CD14-positive monocyte (primary cell): ENCODE measurements at regions not wholly inside any gene's neighbourhood (a gene's known extent, or its start where the extent isn't known, plus 50 kb on each side); places are given as distances from the start of the nearest gene placed in this dataset.

Source experiments
- DNase-seq, 3 donors: peaks; one replicate each; pipeline ENCODE4 v3.0.0-alpha.2; 2011 to 2022
- H2AFZ ChIP-seq: 2 replicates; pipeline ENCODE4 v1.6.0; 2012; ENCODE audit warnings: mild to moderate bottlenecking, low read depth, low read length, inconsistent platforms; ENCODE audit not compliant: insufficient read depth, poor library complexity, severe bottlenecking
- H3K27ac ChIP-seq, 2 donors: 1 replicate in 1 of 2; 2 replicates in 1 of 2; pipeline ENCODE4 v1.5.1; 2012 to 2013; ENCODE audit warnings: low read length in 2 of 2, control low read depth in 1 of 2, inconsistent platforms in 1 of 2, low read depth in 1 of 2, mild to moderate bottlenecking in 1 of 2
- H3K27me3 ChIP-seq, 2 donors: one replicate each; pipeline versions ENCODE4 v1.6.0 to v1.6.1; 2011 to 2013; ENCODE audit warnings: low read length in 2 of 2; ENCODE audit not compliant: control insufficient read depth in 2 of 2, insufficient read depth in 2 of 2
- H3K36me3 ChIP-seq, 2 donors: replicated peaks in 1 of 2; 1 replicate in 1 of 2; 2 replicates in 1 of 2; pipeline versions ENCODE4 v1.5.1 to v1.6.1; 2012 to 2013; ENCODE audit warnings: low read length in 2 of 2, control low read depth in 1 of 2, inconsistent platforms in 1 of 2, mild to moderate bottlenecking in 1 of 2; ENCODE audit not compliant: insufficient read depth in 2 of 2, control insufficient read depth in 1 of 2
- H3K4me1 ChIP-seq, 2 donors: 1 replicate in 1 of 2; 2 replicates in 1 of 2; pipeline versions ENCODE4 v1.5.1 to v1.6.1; 2012 to 2013; ENCODE audit warnings: low read length in 2 of 2, control low read depth in 1 of 2, inconsistent platforms in 1 of 2, mild to moderate bottlenecking in 1 of 2, moderate library complexity in 1 of 2; ENCODE audit not compliant: insufficient read depth in 2 of 2, control insufficient read depth in 1 of 2
- H3K4me2 ChIP-seq: replicated peaks from 2 replicates; pipeline ENCODE3; 2012; ENCODE audit warnings: low read length, moderate library complexity, mild to moderate bottlenecking; ENCODE audit not compliant: poor library complexity, severe bottlenecking; ENCODE audit errors: extremely low read depth
- H3K4me3 ChIP-seq, 3 experiments: fragments of 200-600 bp in 1 of 3; sonication (generic) in 1 of 3; replicated peaks in 1 of 3; 1 replicate in 2 of 3; 2 replicates in 1 of 3; pipeline ENCODE4 v1.5.1; 2011 to 2013; ENCODE audit warnings: low read length in 3 of 3, mild to moderate bottlenecking in 3 of 3, control low read depth in 2 of 3, low read depth in 2 of 3, inconsistent platforms in 1 of 3, moderate library complexity in 1 of 3
- H3K79me2 ChIP-seq: 2 replicates; pipeline ENCODE4 v1.6.0; 2012; ENCODE audit warnings: mild to moderate bottlenecking, control low read depth, inconsistent platforms, low read length, moderate library complexity; ENCODE audit not compliant: insufficient read depth
- H3K9ac ChIP-seq: 2 replicates; pipeline ENCODE4 v1.6.0; 2017; ENCODE audit warnings: low read length, mild to moderate bottlenecking; ENCODE audit not compliant: insufficient read depth, poor library complexity, severe bottlenecking
- H3K9me3 ChIP-seq, 2 donors: replicated peaks in 1 of 2; 1 replicate in 1 of 2; 2 replicates in 1 of 2; pipeline versions ENCODE4 v1.5.1 to v1.6.1; 2012 to 2013; ENCODE audit warnings: low read length in 2 of 2, control low read depth in 1 of 2; ENCODE audit not compliant: control insufficient read depth in 1 of 2, insufficient read depth in 1 of 2
- H4K20me1 ChIP-seq: 2 replicates; pipeline ENCODE4 v1.6.0; 2012; ENCODE audit warnings: mild to moderate bottlenecking, low read length, control low read depth, moderate library complexity; ENCODE audit not compliant: insufficient read depth
- H3K27ac Mint-ChIP-seq, 7 donors: one replicate each; pipeline ENCODE4 v1.8.0; 2020; ENCODE audit warnings: mild to moderate bottlenecking in 7 of 7, mixed read lengths in 7 of 7, moderate library complexity in 6 of 7, inconsistent platforms in 2 of 7
- H3K27me3 Mint-ChIP-seq, 3 donors: one replicate each; pipeline ENCODE4 v1.8.0; 2021 to 2022; ENCODE audit warnings: low read depth in 3 of 3, mild to moderate bottlenecking in 3 of 3, mixed read lengths in 3 of 3, moderate library complexity in 3 of 3, inconsistent platforms in 1 of 3
- H3K36me3 Mint-ChIP-seq, 2 donors: one replicate each; pipeline ENCODE4 v1.8.0; 2020; ENCODE audit warnings: mixed read lengths in 2 of 2, inconsistent platforms in 1 of 2, mild to moderate bottlenecking in 1 of 2
- H3K4me1 Mint-ChIP-seq: one replicate; pipeline ENCODE4 v1.8.0; 2020; ENCODE audit warnings: mild to moderate bottlenecking, mixed read lengths
- H3K4me3 Mint-ChIP-seq, 2 donors: one replicate each; pipeline ENCODE4 v1.8.0; 2020; ENCODE audit warnings: mild to moderate bottlenecking in 2 of 2, mixed read lengths in 2 of 2, moderate library complexity in 1 of 2
- H3K9me3 Mint-ChIP-seq, 7 donors: one replicate each; pipeline ENCODE4 v1.8.0; 2020 to 2022; ENCODE audit warnings: mixed read lengths in 7 of 7, mild to moderate bottlenecking in 6 of 7, moderate library complexity in 6 of 7, inconsistent platforms in 2 of 7
- WGBS: methylation state at CpG from one replicate; pipeline ENCODE4 v1.1.5; 2013; ENCODE audit warnings: missing lambda C conversion rate; ENCODE audit not compliant: insufficient coverage; 5-methylcytosine and 5-hydroxymethylcytosine counted together
- intact Hi-C, 2 donors: fragments of 100-400 bp; cut with micrococcal nuclease; formaldehyde crosslinking; loops; one replicate each; pipeline versions ENCODE4 v1.15.0 to v1.15.1; 2023
- TF ChIP-seq, protein P1 (sequence below): fragments of 200-600 bp; IDR thresholded peaks from one replicate; pipeline ENCODE4 v1.8.0; 2022; ENCODE audit warnings: antibody characterized with exemption, mild to moderate bottlenecking

DNA sequence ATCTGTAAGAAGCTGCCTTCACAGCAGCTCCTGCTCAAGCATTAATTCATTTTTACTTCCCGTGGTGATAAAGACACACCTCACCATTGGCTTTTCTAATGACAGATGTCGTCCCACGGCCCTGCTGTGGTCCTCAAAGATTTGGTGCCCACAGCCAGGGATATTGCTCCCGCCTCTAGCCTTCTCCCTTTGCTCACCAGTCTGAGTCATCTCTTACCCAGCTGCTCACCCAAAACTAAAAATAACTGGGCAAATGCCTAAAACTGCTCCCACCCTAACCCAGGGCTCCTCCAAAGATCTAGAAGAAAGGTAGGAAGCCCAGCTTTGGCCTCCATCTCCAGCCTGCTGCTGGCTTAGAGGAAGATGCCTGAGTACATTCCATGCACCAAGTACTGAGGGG is 371.1 kb upstream of the ZNF507 start:
- H3K4me2 ChIP-seq = no peak overlapping the region
- no peak overlapping the region for H3K9ac ChIP-seq
- no peak overlapping the region for H3K4me3 ChIP-seq
- 96% methylated on average over 4 of the region's 4 CpGs for WGBS
- Mint-ChIP-seq H3K36me3 (no peaks in the 10 kb centered on the region), H3K27ac (no peak overlapping the region), H3K4me1 (no peaks in the 10 kb centered on the region), H3K27me3 (peaks cover 0 to 4% (median 0%) of the 10 kb centered on the region in 3 donors), H3K4me3 (no peak overlapping the region), H3K9me3 (peaks cover 0 to 19% (median 4%) of the 10 kb centered on the region in 7 donors)
- intact Hi-C loops = no loop called here
- H3K36me3 ChIP-seq = no peaks in the 10 kb centered on the region
- H2AFZ ChIP-seq = no peak overlapping the region
- H3K27me3 ChIP-seq = no peaks in the 10 kb centered on the region
- DNase-seq = no peak
- no peaks in the 10 kb centered on the region for H3K4me1 ChIP-seq
- no peak overlapping the region for H3K27ac ChIP-seq
- H3K9me3 ChIP-seq = no peaks in the 10 kb centered on the region
- TF ChIP-seq, protein P1, sequence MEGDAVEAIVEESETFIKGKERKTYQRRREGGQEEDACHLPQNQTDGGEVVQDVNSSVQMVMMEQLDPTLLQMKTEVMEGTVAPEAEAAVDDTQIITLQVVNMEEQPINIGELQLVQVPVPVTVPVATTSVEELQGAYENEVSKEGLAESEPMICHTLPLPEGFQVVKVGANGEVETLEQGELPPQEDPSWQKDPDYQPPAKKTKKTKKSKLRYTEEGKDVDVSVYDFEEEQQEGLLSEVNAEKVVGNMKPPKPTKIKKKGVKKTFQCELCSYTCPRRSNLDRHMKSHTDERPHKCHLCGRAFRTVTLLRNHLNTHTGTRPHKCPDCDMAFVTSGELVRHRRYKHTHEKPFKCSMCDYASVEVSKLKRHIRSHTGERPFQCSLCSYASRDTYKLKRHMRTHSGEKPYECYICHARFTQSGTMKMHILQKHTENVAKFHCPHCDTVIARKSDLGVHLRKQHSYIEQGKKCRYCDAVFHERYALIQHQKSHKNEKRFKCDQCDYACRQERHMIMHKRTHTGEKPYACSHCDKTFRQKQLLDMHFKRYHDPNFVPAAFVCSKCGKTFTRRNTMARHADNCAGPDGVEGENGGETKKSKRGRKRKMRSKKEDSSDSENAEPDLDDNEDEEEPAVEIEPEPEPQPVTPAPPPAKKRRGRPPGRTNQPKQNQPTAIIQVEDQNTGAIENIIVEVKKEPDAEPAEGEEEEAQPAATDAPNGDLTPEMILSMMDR = no peak
- H3K79me2 ChIP-seq = no peaks in the 10 kb centered on the region
- H4K20me1 ChIP-seq = no peaks in the 10 kb centered on the region

GRCh38 chr19:31974941-31975340 is 370.5 kb upstream of the ZNF507 start:
- H3K79me2 ChIP-seq = no peaks in the 10 kb centered on the region
- Mint-ChIP-seq H3K9me3 (peaks cover 0 to 19% (median 4%) of the 10 kb centered on the region in 7 donors), H3K4me3 (no peak overlapping the region), H3K27ac (no peak overlapping the region), H3K36me3 (no peaks in the 10 kb centered on the region), H3K27me3 (peaks cover 0 to 4% (median 0%) of the 10 kb centered on the region in 3 donors), H3K4me1 (no peaks in the 10 kb centered on the region)
- intact Hi-C loops = no loop called here
- H3K36me3 ChIP-seq = no peaks in the 10 kb centered on the region
- H3K4me3 ChIP-seq = no peak overlapping the region
- TF ChIP-seq, protein P1 = no peak
- H4K20me1 ChIP-seq = no peaks in the 10 kb centered on the region
- no peak overlapping the region for H3K9ac ChIP-seq
- no peak overlapping the region for H2AFZ ChIP-seq
- no peak for DNase-seq
- H3K4me1 ChIP-seq = no peaks in the 10 kb centered on the region
- H3K9me3 ChIP-seq = no peaks in the 10 kb centered on the region
- no CpG with 5 or more reads among the region's 4 CpGs for WGBS
- H3K4me2 ChIP-seq = no peak overlapping the region
- no peaks in the 10 kb centered on the region for H3K27me3 ChIP-seq
- H3K27ac ChIP-seq = no peak overlapping the region
